Bronchial epithelial cell (primary cell): ENCODE measurements at regions not wholly inside any gene's neighbourhood (a gene's known extent, or its start where the extent isn't known, plus 50 kb on each side); places are given as distances from the start of the nearest gene placed in this dataset.

Experiments
- DNase-seq: peaks from one replicate; pipeline ENCODE4 v3.0.0-alpha.2; 2010; ENCODE audit warnings: low read depth
- FAIRE-seq: peaks from 2 replicates; lab custom pipeline; 2011; peaks lifted over from hg19 to GRCh38; lab: Jason Lieb, UNC
- H3K27me3 ChIP-seq: 2 replicates; pipeline ENCODE4 v1.5.1; 2011; ENCODE audit warnings: low read length; ENCODE audit not compliant: control insufficient read depth, insufficient read depth
- H3K36me3 ChIP-seq: 2 replicates; pipeline ENCODE4 v1.5.1; 2011; ENCODE audit warnings: low read length; ENCODE audit not compliant: control insufficient read depth, insufficient read depth
- H3K4me3 ChIP-seq: 2 replicates; pipeline ENCODE4 v1.5.1; 2011; ENCODE audit warnings: mild to moderate bottlenecking, low read depth, low read length, control low read depth
- CTCF ChIP-seq: IDR thresholded peaks from 2 replicates; pipeline ENCODE4 v1.5.1; 2011; ENCODE audit warnings: mild to moderate bottlenecking, moderate library complexity, low read length, control low read depth, inconsistent platforms; ENCODE audit not compliant: insufficient read depth, severe bottlenecking

GRCh38 chr12:102694903-102695302 lies 214.5 kb upstream of the IGF1 start:
- Histone ChIP-seq H3K27me3 (no peaks in the 10 kb centered on the region), H3K4me3 (no peak overlapping the region), H3K36me3 (no peaks in the 10 kb centered on the region)
- no peak for TF ChIP-seq CTCF
- DNase-seq = no peak
- FAIRE-seq = no peak

GRCh38 chr12:102691773-102692555 lies 211.6 kb upstream of the IGF1 start:
- DNase-seq (no peak), FAIRE-seq (no peak)
- TF ChIP-seq CTCF = no peak
- Histone ChIP-seq H3K27me3 (no peaks in the 10 kb centered on the region), H3K36me3 (no peaks in the 10 kb centered on the region), H3K4me3 (no peak overlapping the region)

GRCh38 chr12:102690253-102690652 lies 209.9 kb upstream of the IGF1 start:
- FAIRE-seq (no peak), DNase-seq (no peak)
- no peak for TF ChIP-seq CTCF
- H3K27me3 ChIP-seq = no peaks in the 10 kb centered on the region
- H3K36me3 ChIP-seq = no peaks in the 10 kb centered on the region
- H3K4me3 ChIP-seq = no peak overlapping the region

GRCh38 chr12:102689701-102690100 lies 209.3 kb upstream of the IGF1 start:
- no peak for TF ChIP-seq CTCF
- no peaks in the 10 kb centered on the region for H3K27me3 ChIP-seq
- no peak for FAIRE-seq
- H3K36me3 ChIP-seq = no peaks in the 10 kb centered on the region
- no peak overlapping the region for H3K4me3 ChIP-seq
- no peak for DNase-seq

- H3K36me3 ChIP-seq = no peaks in the 10 kb centered on the region
- DNase-seq = no peak
- H3K4me3 ChIP-seq = no peak overlapping the region
- TF ChIP-seq CTCF = no peak
- H3K27me3 ChIP-seq = no peaks in the 10 kb centered on the region
- no peak for FAIRE-seq
Observed at GRCh38 chr12:102687523-102687922, 207.2 kb upstream of the IGF1 start.

- DNase-seq (no peak), FAIRE-seq (no peak)
- H3K36me3 ChIP-seq = no peaks in the 10 kb centered on the region
- no peak for TF ChIP-seq CTCF
- no peak overlapping the region for H3K4me3 ChIP-seq
- H3K27me3 ChIP-seq = no peaks in the 10 kb centered on the region
Observed at GRCh38 chr12:102685841-102686240, 205.5 kb upstream of the IGF1 start.
